ENCODE measurements at regions not wholly inside any gene's neighbourhood (a gene's known extent, or its start where the extent isn't known, plus 50 kb on each side); places are given as distances from the start of the nearest gene placed in this dataset.

DNA sequence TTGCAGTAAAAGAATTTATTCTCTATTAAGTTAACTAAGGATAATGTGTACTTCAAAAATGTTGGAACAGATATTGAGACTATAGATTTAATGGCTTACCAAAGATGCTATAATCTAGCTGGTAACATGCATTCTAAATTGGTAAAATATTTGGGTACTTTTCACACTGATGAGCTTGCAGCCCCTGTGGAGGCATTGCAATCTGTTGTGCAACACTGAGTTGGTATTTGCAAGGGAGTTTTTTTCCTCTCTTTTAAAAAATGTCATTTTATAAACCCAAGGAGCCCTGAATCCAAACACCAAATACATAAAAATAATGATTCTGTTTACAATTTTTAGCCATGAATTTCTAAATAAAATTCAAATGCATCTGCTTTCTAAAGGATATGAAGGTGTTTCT lies 944.8 kb downstream of the DTWD2 start:
- no peak overlapping the region for H3K4me3 Mint-ChIP-seq (ENCODE audit: low read depth, unreplicated experiment)
- H3K9me3 Mint-ChIP-seq (ENCODE audit: low read depth, unreplicated experiment) = peaks cover 12% of the 10 kb centered on the region
- H3K27ac Mint-ChIP-seq (ENCODE audit: unreplicated experiment) = no peak overlapping the region
- intact Hi-C loops (cut with micrococcal nuclease; ENCODE audit: unreplicated experiment) = no loop called here
- DNase-seq = no peak
- no TSS peak for BruUV-seq (replicated peaks)
- no peaks in the 10 kb centered on the region for H3K4me1 Mint-ChIP-seq (ENCODE audit: low read depth, unreplicated experiment)
- CTCF ChIA-PET = no interaction called here
- H3K27me3 Mint-ChIP-seq (ENCODE audit: unreplicated experiment) = no peaks in the 10 kb centered on the region
- H3K36me3 Mint-ChIP-seq (ENCODE audit: insufficient read depth, unreplicated experiment) = no peaks in the 10 kb centered on the region
- TF ChIP-seq, protein P1, sequence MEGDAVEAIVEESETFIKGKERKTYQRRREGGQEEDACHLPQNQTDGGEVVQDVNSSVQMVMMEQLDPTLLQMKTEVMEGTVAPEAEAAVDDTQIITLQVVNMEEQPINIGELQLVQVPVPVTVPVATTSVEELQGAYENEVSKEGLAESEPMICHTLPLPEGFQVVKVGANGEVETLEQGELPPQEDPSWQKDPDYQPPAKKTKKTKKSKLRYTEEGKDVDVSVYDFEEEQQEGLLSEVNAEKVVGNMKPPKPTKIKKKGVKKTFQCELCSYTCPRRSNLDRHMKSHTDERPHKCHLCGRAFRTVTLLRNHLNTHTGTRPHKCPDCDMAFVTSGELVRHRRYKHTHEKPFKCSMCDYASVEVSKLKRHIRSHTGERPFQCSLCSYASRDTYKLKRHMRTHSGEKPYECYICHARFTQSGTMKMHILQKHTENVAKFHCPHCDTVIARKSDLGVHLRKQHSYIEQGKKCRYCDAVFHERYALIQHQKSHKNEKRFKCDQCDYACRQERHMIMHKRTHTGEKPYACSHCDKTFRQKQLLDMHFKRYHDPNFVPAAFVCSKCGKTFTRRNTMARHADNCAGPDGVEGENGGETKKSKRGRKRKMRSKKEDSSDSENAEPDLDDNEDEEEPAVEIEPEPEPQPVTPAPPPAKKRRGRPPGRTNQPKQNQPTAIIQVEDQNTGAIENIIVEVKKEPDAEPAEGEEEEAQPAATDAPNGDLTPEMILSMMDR (IDR thresholded peaks at IDR 0.05; ENCODE audit: unreplicated experiment) = no peak

DNA sequence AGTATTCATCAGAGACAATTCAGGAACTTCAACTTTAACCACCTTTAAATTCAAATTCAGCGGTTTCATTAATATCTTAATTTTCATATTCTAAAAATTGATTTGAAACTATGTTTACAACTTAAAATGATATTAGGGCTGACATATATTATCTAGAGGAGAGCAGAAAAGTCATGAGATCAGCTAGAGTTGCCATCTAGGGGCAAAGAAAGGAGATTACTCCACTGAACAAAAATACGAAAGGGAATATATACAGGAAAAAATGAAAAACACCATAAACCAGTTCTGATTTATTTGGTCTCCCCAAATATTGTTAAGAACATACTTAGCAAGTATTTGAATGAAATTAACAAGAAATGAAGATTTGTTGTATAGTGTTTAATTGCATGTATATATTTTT lies 946.3 kb downstream of the DTWD2 start:
- Mint-ChIP-seq H3K9me3 (ENCODE audit: low read depth, unreplicated experiment) (peaks cover 12% of the 10 kb centered on the region), H3K36me3 (ENCODE audit: insufficient read depth, unreplicated experiment) (no peaks in the 10 kb centered on the region), H3K4me3 (ENCODE audit: low read depth, unreplicated experiment) (no peak overlapping the region), H3K27me3 (ENCODE audit: unreplicated experiment) (no peaks in the 10 kb centered on the region), H3K4me1 (ENCODE audit: low read depth, unreplicated experiment) (no peaks in the 10 kb centered on the region), H3K27ac (ENCODE audit: unreplicated experiment) (no peak overlapping the region)
- CTCF ChIA-PET = no interaction called here
- no TSS peak for BruUV-seq (replicated peaks)
- DNase-seq = no peak
- intact Hi-C loops (cut with micrococcal nuclease; ENCODE audit: unreplicated experiment) = no loop called here
- TF ChIP-seq, protein P1 (IDR thresholded peaks at IDR 0.05; ENCODE audit: unreplicated experiment) = no peak

DNA sequence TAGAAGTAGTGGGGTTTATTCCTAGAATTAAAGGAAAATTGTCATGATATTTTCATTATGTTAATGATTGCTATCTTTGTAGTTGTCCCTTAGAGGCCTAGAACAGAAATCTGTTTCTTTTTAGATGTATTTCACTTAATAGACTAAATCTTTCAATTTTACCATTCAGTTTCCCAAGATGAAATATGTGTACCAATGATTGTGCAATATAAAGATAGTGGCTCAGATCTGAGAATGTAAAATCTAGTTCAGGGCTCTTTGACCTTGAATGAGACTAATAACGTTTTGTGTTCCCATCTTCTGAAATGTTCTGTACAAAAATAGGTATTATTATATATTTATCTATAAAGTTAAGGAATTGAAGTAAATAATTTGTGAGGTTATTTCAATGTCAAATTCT lies 947.9 kb downstream of the DTWD2 start:
- BruUV-seq (replicated peaks) = no TSS peak
- H3K9me3 Mint-ChIP-seq (ENCODE audit: low read depth, unreplicated experiment) = peaks cover 13% of the 10 kb centered on the region
- DNase-seq = no peak
- H3K4me3 Mint-ChIP-seq (ENCODE audit: low read depth, unreplicated experiment) = no peak overlapping the region
- TF ChIP-seq, protein P1 (IDR thresholded peaks at IDR 0.05; ENCODE audit: unreplicated experiment) = no peak
- CTCF ChIA-PET = no interaction called here
- H3K4me1 Mint-ChIP-seq (ENCODE audit: low read depth, unreplicated experiment) = no peaks in the 10 kb centered on the region
- intact Hi-C loops (cut with micrococcal nuclease; ENCODE audit: unreplicated experiment) = no loop called here
- H3K36me3 Mint-ChIP-seq (ENCODE audit: insufficient read depth, unreplicated experiment) = no peaks in the 10 kb centered on the region
- no peak overlapping the region for H3K27ac Mint-ChIP-seq (ENCODE audit: unreplicated experiment)
- no peaks in the 10 kb centered on the region for H3K27me3 Mint-ChIP-seq (ENCODE audit: unreplicated experiment)

DNA sequence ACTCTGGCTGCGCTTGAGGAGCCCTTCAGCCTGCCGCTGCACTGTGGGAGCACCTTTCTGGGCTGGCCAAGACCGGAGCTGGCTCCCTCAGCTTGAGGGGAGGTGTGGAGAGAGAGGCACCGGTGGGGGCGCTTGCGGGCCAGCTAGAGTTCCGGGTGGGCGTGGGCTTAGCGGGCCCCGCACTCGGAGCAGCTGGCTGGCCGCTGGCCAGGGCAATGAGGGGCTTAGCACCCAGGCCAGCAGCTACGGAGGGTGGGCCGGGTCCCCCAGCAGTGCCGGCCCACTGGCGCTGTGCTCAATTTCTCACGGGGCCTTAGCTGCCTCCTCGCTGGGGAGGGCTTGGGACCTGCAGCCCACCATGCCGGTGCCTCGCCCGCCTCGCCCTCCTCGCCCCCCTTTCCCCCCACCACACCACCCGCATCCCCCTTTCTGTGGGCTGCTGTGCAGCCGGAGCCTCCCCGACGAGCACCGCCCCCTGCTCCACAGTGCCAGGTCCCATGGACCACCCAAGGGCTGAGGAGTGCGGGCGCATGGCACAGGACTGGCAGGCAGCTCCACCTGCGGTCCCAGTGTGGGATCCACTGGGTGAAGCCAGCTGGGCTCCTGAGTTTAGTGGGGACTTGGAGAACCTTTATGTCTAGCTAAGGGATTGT lies 954.5 kb downstream of the DTWD2 start:
- Mint-ChIP-seq H3K27me3 (ENCODE audit: unreplicated experiment) (no peaks in the 10 kb centered on the region), H3K27ac (ENCODE audit: unreplicated experiment) (no peak overlapping the region), H3K36me3 (ENCODE audit: insufficient read depth, unreplicated experiment) (no peaks in the 10 kb centered on the region), H3K4me3 (ENCODE audit: low read depth, unreplicated experiment) (no peak overlapping the region), H3K4me1 (ENCODE audit: low read depth, unreplicated experiment) (no peaks in the 10 kb centered on the region), H3K9me3 (ENCODE audit: low read depth, unreplicated experiment) (peaks cover 15% of the 10 kb centered on the region)
- intact Hi-C loops (cut with micrococcal nuclease; ENCODE audit: unreplicated experiment) = no loop called here
- no TSS peak for BruUV-seq (replicated peaks)
- CTCF ChIA-PET = no interaction called here
- no peak for DNase-seq
- TF ChIP-seq, protein P1 (IDR thresholded peaks at IDR 0.05; ENCODE audit: unreplicated experiment) = no peak
